Ishikawa (cell line): ENCODE measurements at regions not wholly inside any gene's neighbourhood (a gene's known extent, or its start where the extent isn't known, plus 50 kb on each side); places are given as distances from the start of the nearest gene placed in this dataset.

Source experiments
- EP300 ChIP-seq: IDR thresholded peaks from 2 replicates; pipeline ENCODE4 v1.6.1; 2012; ENCODE audit warnings: borderline replicate concordance
- MAX ChIP-seq: IDR thresholded peaks from 2 replicates; pipeline ENCODE4 v1.6.1; 2012
- RAD21 ChIP-seq: IDR thresholded peaks from 2 replicates; pipeline ENCODE4 v1.6.1; 2012; ENCODE audit warnings: low read depth
- REST ChIP-seq: IDR thresholded peaks from 2 replicates; pipeline ENCODE4 v1.6.1; 2012; ENCODE audit warnings: low read depth, mild to moderate bottlenecking
- TCF12 ChIP-seq: IDR thresholded peaks from 2 replicates; pipeline ENCODE4 v1.6.1; 2012; ENCODE audit warnings: low read depth
- TEAD4 ChIP-seq: IDR thresholded peaks from 2 replicates; pipeline ENCODE4 v1.6.1; 2012
- YY1 ChIP-seq: IDR thresholded peaks from 2 replicates; pipeline ENCODE4 v1.6.1; 2012; ENCODE audit warnings: low read depth
- ZBTB7A ChIP-seq: IDR thresholded peaks from 2 replicates; pipeline ENCODE4 v1.6.1; 2012; ENCODE audit warnings: low read depth

- no peak for TF ChIP-seq ZBTB7A
- TF ChIP-seq TCF12, result no peak
- no peak for TF ChIP-seq MAX
- no peak for TF ChIP-seq RAD21
- no peak for TF ChIP-seq TEAD4
- no peak for TF ChIP-seq EP300
- TF ChIP-seq REST, result no peak
- TF ChIP-seq YY1, result no peak
These were observed 64.9 kb downstream of the NPTX2 start for GRCh38 chr7:98681951-98682350.
